ENCODE measurements at regions not wholly inside any gene's neighbourhood (a gene's known extent, or its start where the extent isn't known, plus 50 kb on each side); places are given as distances from the start of the nearest gene placed in this dataset.
"Not testable (repeated sequence)": the region's sequence is repeated elsewhere in the genome, so short reads cannot be mapped to it uniquely, and the experiment has no call there.

GRCh38 chr6:155881826-155882526 is 426.3 kb upstream of the NOX3 start:
- Mint-ChIP-seq H3K36me3 (ENCODE audit: low read depth) (no peaks in the 10 kb centered on the region), H3K4me1 (peaks cover 17% of the 10 kb centered on the region), H3K27ac (peak overlapping the region; percentile 73 to 93 (median 89)), H3K9me3 (peaks cover 3% of the 10 kb centered on the region), H3K4me3 (no peak overlapping the region), H3K27me3 (ENCODE audit: low read depth) (no peaks in the 10 kb centered on the region)
- TF ChIP-seq, protein P1, sequence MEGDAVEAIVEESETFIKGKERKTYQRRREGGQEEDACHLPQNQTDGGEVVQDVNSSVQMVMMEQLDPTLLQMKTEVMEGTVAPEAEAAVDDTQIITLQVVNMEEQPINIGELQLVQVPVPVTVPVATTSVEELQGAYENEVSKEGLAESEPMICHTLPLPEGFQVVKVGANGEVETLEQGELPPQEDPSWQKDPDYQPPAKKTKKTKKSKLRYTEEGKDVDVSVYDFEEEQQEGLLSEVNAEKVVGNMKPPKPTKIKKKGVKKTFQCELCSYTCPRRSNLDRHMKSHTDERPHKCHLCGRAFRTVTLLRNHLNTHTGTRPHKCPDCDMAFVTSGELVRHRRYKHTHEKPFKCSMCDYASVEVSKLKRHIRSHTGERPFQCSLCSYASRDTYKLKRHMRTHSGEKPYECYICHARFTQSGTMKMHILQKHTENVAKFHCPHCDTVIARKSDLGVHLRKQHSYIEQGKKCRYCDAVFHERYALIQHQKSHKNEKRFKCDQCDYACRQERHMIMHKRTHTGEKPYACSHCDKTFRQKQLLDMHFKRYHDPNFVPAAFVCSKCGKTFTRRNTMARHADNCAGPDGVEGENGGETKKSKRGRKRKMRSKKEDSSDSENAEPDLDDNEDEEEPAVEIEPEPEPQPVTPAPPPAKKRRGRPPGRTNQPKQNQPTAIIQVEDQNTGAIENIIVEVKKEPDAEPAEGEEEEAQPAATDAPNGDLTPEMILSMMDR (IDR thresholded peaks at IDR 0.05; ENCODE audit: unreplicated experiment in 3 of 3) = no peak

DNA sequence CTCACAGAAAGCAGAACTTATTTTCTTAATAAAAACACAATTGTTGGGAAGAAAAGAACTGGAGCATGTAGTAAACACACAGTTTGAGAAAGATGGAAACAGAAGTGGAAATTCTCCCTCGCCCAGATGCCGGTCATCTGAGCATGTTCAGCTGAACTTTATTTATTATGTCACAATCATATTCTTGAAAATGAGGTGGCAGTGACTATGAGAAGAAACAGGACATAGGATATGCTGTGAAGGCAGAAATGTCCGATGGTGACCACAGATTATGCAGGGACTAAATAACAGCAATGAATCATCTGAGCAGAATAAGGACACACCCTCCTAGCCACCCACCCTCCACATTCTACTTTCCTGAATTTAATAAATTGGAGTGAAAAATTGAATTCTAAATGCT is 425.3 kb upstream of the NOX3 start:
- TF ChIP-seq, protein P1 (IDR thresholded peaks at IDR 0.05; ENCODE audit: unreplicated experiment in 3 of 3) = no peak
- H3K4me1 Mint-ChIP-seq = peaks cover 17% of the 10 kb centered on the region
- H3K4me3 Mint-ChIP-seq = no peak overlapping the region
- no peaks in the 10 kb centered on the region for H3K36me3 Mint-ChIP-seq (ENCODE audit: low read depth)
- peak overlapping the region in 1 of 3 experiments; percentile 28 for H3K27ac Mint-ChIP-seq
- H3K9me3 Mint-ChIP-seq = peaks cover 3% of the 10 kb centered on the region
- no peaks in the 10 kb centered on the region for H3K27me3 Mint-ChIP-seq (ENCODE audit: low read depth)

- TF ChIP-seq, protein P1 (IDR thresholded peaks at IDR 0.05; ENCODE audit: unreplicated experiment in 3 of 3) = no peak
- H3K27me3 Mint-ChIP-seq (ENCODE audit: low read depth) = no peaks in the 10 kb centered on the region
- no peaks in the 10 kb centered on the region for H3K36me3 Mint-ChIP-seq (ENCODE audit: low read depth)
- H3K4me3 Mint-ChIP-seq = no peak overlapping the region
- peak overlapping the region in 1 of 3 experiments; percentile 6 for H3K27ac Mint-ChIP-seq
- no peaks in the 10 kb centered on the region for H3K4me1 Mint-ChIP-seq
- H3K9me3 Mint-ChIP-seq = no peaks in the 10 kb centered on the region
These were observed 417.3 kb upstream of the NOX3 start for GRCh38 chr6:155872961-155873360.

GRCh38 chr6:155867682-155868081 is 412.0 kb upstream of the NOX3 start:
- Mint-ChIP-seq H3K27ac (no peak overlapping the region), H3K36me3 (ENCODE audit: low read depth) (no peaks in the 10 kb centered on the region), H3K27me3 (ENCODE audit: low read depth) (no peaks in the 10 kb centered on the region), H3K9me3 (no peaks in the 10 kb centered on the region), H3K4me1 (no peaks in the 10 kb centered on the region), H3K4me3 (no peak overlapping the region)
- TF ChIP-seq, protein P1 (IDR thresholded peaks at IDR 0.05; ENCODE audit: unreplicated experiment in 3 of 3) = no peak

DNA sequence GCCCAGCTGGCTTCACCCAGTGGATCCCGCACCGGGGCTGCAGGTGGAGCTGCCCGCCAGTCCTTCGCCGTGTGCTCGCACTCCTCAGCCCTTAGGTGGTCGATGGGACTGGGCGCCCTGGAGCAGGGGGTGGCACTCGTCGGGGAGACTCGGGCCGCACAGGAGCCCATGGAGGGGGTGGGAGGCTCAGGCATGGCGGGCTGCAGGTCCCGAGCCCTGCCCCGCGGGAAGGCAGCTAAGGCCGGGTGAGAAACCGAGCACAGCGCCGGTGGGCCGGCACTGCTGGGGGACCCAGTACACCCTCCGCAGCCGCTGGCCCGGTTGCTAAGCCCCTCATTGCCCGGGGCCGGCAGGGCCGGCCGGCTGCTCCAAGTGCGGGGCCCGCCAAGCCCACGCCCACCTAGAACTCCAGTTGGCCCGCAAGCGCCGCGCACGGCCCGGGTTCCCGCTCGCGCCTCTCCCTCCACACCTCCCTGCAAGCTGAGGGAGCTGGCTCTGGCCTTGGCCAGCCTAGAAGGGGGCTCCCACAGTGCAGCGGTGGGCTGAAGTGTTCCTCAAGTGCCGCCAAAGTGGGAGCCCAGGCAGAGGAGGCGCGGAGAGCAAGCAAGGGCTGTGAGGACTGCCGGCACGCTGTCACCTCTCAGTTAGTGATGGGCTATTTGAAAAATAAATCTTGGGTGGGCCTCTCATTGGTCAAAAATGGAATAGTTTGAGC is 411.2 kb upstream of the NOX3 start:
- H3K27ac Mint-ChIP-seq; H3K36me3 Mint-ChIP-seq (ENCODE audit: low read depth); H3K27me3 Mint-ChIP-seq (ENCODE audit: low read depth); H3K9me3 Mint-ChIP-seq; H3K4me3 Mint-ChIP-seq; H3K4me1 Mint-ChIP-seq: not testable (repeated sequence)

GRCh38 chr6:155861821-155862220 is 406.2 kb upstream of the NOX3 start:
- H3K36me3 Mint-ChIP-seq (ENCODE audit: low read depth) = peaks cover 5% of the 10 kb centered on the region
- no peaks in the 10 kb centered on the region for H3K27me3 Mint-ChIP-seq (ENCODE audit: low read depth)
- peaks cover 26% of the 10 kb centered on the region for H3K9me3 Mint-ChIP-seq
- TF ChIP-seq, protein P1 (IDR thresholded peaks at IDR 0.05; ENCODE audit: unreplicated experiment in 3 of 3) = no peak
- no peak overlapping the region for H3K27ac Mint-ChIP-seq
- no peak overlapping the region for H3K4me3 Mint-ChIP-seq
- no peaks in the 10 kb centered on the region for H3K4me1 Mint-ChIP-seq

GRCh38 chr6:155858906-155859305 is 403.3 kb upstream of the NOX3 start:
- peaks cover 26% of the 10 kb centered on the region for H3K9me3 Mint-ChIP-seq
- H3K4me1 Mint-ChIP-seq; H3K27me3 Mint-ChIP-seq (ENCODE audit: low read depth); H3K4me3 Mint-ChIP-seq; H3K36me3 Mint-ChIP-seq (ENCODE audit: low read depth); H3K27ac Mint-ChIP-seq: not testable (repeated sequence)
